GM19324 (cell line): ENCODE measurements at regions not wholly inside any gene's neighbourhood (a gene's known extent, or its start where the extent isn't known, plus 50 kb on each side); places are given as distances from the start of the nearest gene placed in this dataset.
A peak's percentile ranks its signal among the peaks of the same experiment; 100 is the strongest.
"Not testable (repeated sequence)": the region's sequence is repeated elsewhere in the genome, so short reads cannot be mapped to it uniquely, and the experiment has no call there.

Source experiments
- ATAC-seq: cut with Tn5 transposase; IDR thresholded peaks from one replicate; pipeline ENCODE4 v1.9.1; 2021; ENCODE audit warnings: mild to moderate bottlenecking, moderate library complexity; ENCODE audit not compliant: unreplicated experiment, low FRiP score

DNA sequence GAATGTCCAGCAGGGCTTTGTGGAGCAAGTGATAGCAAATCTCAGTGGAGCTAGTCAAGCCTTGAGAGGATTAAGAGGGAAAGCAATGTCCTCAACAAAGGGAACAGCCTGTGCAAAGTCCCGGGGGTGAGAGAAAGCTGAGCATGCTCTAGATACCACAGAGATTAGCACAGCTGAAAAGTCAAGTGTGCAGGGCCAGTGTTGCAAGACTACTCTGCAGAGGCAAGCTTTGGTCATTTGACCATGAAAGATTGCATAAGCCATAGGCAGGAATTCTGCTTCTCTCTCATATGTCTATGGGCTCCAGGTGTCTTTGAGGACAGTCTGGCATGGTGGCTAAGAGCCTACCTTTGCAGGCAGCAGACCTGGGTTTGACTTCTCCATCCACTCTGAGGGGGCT is 181.0 kb upstream of the JUN start:
- no peak for ATAC-seq

DNA sequence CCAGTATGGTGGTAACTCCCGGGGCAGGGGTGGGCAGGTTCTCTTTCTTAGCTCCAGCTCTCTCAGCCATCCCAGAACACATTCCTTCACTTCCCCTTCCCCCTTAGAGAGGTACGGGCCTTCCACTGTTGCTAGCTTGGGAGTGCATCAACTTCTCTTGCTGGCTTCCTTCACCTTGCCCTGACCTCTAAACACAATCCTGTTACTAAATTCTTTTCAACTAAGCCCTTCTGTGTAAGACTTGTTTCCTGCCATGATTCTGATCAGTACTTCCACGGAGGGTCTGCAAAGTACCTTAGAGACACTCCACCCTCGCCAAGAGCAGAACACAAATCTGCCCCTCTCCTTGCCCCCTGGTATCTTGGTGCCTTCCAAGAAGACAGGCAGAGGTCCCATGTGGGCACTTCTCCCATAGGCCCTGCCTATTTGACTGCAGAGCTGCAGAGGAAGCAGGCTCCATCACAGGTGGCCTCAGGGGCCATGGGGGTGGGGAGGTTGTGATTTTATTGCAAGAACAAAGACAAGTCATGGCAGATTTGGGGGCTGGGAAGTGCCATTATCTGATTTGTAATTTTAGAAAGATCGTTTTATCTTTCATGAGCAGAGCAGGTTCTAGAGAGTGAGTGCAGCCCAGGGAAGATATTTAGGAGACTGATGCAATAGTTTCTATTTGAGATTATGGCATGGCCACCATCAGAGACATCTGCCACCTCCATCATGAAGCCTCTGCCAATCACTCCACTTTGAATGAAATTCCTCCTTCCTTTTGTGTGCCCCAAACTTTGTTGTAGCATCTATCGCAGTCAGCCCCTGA is 182.5 kb upstream of the JUN start:
- no peak for ATAC-seq

DNA sequence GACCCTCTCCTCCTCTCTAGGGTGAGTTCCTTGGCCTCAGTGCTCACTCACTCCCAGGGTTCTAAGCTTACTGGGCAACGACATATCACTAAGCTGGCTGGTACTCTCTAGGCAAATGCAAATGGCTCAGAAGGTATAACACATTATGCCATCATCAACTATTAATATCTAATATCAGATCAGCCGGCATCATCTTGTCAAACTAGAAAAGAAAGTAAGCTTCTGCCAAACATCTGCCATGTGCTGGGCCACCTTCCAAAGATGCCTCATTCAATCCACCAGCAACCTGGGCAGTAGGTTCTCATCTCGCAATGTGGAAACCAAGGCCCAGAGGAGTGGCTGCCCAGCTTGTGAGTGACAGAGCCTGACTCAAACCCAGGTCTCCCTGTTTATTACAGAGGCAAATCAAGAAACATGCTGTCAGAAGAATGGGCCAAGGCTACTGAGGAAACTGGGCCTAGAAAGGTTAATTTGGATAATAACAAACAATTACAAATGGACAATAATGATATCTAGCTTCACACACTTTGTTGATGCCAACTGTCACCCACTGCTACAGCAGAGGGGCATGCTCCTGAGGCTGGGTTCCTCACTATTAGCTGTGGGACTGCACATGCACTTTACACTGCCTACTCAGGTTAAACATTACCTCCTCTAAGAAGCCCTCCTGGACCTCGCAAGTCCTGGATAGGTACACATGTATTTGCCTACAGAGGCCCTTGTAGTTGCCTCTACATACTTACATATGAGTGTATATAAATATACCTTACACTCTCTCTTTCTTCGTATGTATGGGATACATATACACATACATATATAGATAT is 183.3 kb upstream of the JUN start:
- no peak for ATAC-seq

DNA sequence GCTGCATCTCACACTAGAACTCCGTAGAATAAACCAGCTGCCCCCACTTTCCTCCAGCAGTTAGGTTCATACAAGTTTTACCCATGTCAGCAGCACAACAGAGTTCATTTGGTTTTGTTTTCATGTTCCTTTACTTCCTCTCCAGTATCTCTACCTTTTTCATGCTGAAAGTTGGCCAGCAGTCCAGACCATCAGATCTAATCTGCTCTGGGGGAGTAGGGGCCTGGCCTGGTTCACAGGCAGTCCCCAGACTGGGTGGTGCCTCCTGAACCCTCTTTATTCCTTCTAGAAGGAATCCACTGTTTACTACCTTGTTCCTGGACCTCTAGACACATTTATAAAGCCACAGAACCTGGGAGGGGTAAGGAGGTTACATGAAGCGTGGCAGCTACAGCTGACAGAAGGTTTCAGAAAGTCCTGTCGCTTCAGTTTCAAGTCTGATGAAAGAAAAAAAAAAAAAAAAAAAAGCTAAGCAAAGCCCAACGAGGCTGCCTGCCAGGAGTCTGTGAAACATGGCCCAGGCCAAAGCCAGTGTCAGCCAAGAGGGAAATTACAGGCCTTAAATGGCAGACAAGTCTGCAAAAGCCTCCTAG is 184.6 kb upstream of the JUN start:
- ATAC-seq, result peak; percentile 79

DNA sequence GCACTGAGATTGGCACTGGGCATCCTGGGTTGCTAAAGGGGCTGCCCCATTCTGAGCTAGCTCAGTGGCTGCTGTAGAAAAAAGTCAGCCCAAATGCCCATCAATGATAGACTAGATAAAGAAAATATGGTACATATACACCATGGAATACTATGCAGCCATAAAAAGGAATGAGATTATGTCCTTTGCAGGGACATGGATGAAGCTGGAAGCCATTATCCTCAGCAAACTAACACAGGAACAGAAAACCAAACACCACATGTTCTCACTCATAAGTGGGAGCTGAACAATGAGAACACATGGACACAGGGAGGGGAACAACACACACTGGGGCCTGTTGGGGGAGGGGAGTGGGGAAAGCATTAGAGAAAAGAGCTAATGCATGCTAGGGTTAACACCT is 185.3 kb upstream of the JUN start:
- not testable (repeated sequence) for ATAC-seq

DNA sequence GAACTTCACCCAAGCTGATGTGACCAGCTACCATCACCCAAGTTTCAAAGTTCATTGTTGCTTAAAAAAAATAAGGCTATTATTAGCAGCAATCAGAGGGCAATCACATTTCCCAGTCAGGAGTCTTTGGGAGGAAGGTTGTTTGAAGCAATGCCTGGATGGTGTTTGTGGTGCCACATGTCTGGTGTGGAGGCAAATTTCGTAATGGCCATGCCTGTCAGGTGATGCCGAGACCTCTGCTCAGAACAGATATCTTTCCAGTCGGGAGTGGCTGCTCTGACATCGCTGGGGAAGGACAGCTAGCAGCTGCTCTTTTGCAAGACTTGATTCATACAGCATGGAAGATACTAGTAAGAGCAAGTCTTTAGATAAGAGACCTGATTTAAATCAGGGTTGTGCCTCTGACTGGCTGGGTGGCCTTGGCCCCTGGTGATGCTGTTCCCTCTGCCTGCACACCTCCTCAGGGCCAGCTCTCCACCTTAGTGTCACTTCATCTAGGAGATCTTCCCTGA is 187.8 kb upstream of the JUN start:
- ATAC-seq, result no peak

DNA sequence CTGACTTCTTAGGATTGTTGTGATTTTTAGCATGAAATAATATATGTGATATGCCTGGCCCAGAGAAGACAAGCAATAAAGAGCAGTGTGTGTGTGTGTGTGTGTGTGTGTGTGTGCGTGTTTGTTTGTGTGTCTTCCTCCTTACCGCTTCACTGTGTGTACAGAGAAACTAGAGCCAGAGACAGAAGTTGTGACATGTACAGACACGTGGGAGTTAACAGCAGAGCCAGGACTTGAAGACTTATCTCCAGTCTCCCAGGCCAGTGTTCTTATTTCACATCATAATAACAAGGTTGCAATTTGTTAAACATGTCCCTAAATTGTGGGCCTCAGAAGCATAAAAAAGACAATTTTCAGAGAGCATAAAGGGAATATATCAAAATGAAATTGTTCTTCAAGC is 192.0 kb upstream of the JUN start:
- no peak for ATAC-seq

DNA sequence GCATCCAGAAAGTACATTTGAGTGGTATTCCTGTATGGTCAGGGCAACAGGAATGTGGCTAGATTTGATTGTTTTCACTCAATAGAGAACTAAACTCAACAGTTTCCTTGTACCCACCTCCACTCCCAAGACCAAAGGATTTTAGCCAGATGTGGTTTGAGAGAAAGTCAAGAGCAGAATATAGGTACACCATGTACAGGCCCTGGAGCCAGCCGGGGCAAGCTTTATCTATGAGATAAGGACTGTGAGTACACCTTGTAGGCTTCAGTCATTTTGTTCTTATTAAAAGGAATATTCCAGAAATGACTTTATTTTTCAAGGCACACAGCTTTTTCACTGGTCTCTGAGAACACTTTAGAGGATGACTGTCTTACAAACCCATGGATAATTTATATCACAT is 192.4 kb upstream of the JUN start:
- ATAC-seq, result no peak

DNA sequence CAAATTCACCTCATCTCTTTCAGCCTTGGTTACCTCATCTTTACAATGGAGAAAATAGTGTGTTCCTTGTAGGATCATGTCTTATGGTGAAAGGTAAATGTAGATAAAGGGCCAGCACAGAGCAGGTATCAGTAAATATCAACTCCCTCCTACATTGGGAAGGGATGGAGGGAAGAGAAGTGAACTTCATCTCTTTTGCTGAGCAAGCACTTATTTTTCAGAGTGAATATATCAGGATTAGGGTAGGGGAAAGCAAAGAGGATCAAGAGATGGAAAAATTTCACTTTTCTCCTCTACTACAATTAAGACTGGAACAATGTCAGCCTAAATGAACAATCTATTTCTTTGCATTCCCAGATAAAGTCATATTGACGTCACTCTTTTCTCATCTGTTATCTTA is 193.8 kb upstream of the JUN start:
- ATAC-seq, result no peak

DNA sequence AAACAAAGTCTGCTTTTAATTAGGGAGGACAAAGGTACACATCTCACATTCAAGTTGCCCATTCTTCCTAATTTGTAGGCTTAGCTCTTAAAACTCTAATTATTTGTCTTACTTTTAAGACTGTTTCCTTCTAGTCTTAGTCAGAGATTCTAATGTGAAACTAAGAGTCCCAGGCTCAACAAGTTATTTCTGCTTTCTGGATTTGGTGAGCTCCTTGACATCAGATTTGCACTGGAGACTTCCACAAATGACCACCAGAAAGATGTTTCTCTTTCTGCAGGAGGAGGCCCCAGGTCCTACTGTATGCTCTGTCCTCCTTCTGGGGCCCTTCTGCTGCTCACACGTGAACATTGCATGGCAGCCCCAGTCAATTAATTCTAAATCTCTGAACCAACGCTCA is 194.2 kb upstream of the JUN start:
- ATAC-seq, result no peak

DNA sequence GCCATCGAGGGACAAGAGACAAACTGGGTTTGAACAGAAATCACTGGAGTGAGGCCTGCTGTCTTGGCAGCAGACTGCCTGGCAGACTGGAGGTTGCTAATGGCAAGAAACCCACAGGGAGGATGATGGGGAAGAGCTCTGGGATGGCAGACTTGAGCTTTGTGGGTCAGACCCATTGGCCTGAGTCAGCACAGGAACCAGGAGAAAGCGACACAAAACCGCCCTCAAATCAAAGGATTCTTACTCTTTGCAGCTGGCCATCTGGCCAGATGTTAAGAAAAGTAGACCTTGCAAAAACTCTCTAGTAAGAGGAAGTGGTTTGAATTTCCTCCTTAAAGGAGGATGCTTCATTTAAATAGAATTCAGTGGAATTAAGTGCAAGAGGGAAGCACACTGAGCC is 195.2 kb upstream of the JUN start:
- no peak for ATAC-seq

DNA sequence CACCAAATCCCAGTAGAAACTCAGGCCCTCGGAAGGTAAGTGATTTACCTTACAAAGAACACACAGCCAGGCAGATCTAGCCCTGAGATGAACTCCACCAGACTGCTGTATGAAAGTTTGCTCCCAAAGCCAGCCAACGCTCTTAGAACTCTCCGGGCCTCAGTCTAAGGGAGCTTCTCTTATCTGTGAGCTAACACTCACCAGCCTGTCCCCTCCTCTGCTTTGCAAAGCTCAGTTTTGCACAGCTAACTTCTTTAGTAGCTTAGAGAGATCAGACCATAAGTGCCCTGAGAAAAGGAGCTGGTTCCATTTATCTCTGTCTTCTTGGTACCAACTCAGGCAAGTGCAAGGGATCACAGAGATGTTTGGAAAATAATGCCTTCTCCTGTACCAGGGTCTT is 195.8 kb upstream of the JUN start:
- no peak for ATAC-seq

DNA sequence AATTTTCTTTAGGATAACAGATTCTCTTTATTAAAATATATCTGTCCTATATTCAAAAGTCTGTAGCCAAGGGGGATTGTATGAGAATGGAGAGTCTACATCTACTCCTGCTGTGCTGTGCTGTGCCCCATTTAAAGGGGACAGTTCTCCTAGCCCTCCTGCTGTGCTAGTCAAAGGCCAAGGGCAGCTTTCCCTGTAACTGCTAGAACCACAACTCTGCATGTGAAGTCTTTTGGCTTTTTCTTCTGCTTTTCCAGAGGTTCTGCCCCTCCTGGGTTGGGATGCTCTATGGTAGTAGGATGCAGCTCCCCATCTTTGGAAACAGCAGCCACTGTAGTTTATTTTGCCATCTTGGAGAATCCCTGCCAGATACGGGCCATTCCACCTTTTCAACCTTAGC is 197.5 kb upstream of the JUN start:
- ATAC-seq, result no peak

DNA sequence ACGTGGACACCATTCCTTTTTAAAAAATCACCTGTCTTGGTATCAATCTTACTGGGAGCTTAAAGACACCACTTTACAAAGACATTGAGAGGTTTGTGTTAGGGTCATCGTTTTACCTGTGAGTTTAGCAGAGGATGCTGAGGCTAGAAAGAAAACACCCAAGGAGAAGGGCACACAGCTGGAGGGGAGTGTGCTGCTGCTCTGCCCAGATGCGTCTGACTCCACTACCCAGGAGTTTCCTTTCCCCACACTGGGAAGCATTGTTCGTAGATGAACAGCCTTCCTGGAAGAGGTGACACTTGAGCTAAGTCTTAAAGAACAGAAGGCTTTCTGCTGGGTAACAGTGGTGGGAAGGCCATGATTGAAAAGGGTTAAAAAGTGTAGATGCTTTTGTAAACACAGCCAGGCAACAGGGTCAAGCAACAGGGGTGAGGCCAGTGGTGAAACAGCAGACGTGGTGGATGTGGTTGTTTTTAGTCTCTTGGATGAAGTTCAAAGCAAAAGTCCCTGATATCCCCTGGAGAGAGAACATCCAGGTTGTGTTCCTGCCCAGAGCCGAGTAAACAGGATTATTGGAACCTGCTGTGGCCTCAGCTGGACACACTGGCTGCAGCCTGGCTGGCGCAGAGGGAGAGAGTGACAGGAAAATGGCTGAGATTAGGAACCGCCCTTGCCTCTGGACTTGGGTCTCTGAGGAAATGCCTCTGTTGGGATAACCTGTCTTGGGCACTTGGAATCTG is 198.6 kb upstream of the JUN start:
- no peak for ATAC-seq

DNA sequence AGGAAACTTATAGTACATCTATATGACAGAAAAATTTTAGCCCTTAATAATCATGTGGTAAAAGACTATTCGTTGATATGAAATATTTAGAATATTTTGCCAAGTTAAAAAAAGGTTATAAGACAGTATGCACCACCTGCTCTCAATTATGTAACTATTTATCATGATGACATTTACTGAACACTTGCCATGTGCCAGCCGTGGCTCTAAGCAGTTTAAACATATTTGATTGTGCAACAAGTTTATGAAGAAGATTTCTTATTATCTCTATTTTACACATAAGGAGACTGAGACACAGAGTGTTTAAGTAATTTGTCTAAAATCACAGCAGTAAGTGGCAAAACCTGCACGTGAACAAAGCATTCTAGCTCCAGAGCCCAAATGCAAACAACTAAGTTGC is 199.3 kb upstream of the JUN start:
- no peak for ATAC-seq

DNA sequence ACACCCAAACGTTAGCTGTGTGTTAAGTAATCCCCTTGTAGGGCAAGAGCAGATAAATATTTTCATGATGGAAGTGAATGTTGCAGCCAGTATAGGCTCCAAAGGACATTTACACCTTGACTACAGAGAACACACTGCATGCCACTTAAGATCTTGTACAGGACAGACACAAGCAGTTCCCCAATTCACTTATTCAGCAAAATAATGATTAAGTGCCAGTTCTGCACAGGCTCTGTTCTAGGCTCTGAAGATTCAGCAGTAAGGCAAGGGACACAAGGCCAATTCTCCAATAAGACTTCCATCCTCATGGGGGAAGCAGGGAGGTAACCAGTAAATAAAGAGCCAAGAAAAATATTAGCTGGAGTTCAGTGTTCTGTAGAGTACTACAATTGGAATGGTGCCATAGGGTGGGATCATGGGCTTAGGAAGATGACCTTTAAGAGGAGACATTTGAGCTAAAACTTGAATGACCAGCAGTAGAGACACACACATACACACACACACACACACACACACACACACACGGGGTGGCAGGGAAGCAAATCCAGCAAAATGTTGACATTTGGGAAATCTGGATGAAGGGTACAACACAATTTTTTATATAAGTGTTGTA is 199.9 kb upstream of the JUN start:
- no peak for ATAC-seq

DNA sequence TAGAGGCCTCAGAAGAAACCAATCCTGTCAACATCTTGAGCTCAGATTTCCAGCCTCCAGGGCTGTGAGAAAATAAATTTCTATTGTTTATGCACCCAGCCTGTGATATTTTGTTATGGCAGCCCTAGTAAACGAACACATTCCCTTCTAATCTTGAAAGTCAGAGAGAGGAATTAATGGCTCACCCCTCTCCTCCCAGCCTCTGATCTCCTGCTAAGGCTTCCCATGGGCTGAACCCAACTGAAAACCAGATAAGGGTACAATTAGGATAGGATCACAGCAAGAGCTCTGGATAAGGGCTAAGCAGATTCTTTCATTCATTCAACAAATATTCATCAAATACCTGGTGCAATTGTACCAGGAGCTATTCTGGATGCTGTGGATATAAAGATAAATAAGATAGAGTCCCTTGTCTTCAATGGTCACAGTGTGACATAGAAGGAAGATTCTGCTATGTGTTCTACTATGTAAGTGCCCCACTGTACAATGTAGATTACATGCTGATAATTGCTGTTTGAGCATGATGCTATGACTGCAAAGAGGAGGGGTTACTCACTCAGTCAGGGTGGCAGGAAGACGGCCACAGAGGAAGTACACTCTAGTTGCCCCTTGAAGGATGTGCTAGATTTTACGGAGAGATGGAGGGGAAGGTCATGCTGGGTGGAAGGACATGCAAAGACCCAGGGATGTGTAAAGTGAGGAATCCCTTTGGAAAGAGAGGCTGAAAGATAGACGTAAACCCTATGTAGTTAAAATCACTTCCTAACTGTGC is 203.3 kb upstream of the JUN start:
- no peak for ATAC-seq

DNA sequence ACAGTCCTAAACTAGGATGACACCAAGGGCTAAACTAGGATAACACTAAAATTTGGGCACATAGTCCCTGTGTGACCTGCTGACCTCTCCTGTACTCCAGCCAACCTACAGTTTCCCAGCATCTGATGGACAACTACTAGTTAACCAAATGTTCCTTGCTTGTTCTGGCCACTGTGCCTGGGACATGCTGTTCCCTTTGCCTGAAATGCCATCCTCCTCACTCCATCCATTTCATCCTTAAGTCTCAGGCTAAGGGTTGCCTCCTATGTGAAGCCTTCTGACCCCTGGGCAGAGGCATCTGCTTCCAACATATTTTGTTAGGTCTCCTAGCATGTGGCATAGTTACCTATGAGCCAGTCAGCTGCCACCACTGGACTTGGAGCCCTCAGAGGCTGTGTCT is 204.9 kb upstream of the JUN start:
- no peak for ATAC-seq

DNA sequence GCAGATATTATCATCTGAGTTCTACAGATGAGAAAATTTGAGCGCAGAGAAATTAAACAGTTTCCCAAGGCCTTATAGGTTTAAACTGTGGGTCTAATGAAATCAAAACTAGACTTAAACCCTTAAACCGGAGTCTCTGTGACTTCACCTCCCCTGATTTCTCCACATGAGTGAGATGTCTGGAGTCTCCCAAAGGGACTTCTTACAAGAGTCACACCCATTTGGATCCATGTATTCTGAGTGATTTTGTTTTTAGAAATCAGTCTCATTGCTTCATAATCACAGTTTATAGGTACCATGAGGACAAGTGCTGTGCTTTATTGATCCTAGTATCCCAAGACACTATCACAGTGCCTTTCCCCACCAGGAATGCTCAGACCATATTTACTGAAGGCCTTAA is 206.0 kb upstream of the JUN start:
- ATAC-seq, result no peak

DNA sequence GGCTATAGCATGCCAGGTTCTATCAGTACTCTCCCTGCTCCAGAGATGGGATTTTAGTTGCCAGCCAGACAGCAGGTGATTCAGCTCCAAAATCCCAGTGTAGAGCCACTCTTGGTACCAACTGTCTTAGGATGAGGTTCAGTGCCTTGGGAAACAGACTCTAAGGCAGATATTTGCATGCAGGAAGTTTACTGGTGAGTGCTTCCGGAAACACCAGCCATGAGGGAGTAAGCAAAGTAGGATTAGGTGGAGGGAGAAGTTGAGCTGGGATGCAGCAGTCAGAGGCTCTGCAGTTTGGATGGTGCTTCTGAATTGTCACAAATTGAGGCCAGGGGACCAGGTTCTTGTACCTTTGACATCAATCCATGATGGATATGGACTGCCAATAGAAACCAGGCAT is 207.5 kb upstream of the JUN start:
- ATAC-seq, result peak; percentile 61
